ENCODE measurements at regions not wholly inside any gene's neighbourhood (a gene's known extent, or its start where the extent isn't known, plus 50 kb on each side); places are given as distances from the start of the nearest gene placed in this dataset.

DNA sequence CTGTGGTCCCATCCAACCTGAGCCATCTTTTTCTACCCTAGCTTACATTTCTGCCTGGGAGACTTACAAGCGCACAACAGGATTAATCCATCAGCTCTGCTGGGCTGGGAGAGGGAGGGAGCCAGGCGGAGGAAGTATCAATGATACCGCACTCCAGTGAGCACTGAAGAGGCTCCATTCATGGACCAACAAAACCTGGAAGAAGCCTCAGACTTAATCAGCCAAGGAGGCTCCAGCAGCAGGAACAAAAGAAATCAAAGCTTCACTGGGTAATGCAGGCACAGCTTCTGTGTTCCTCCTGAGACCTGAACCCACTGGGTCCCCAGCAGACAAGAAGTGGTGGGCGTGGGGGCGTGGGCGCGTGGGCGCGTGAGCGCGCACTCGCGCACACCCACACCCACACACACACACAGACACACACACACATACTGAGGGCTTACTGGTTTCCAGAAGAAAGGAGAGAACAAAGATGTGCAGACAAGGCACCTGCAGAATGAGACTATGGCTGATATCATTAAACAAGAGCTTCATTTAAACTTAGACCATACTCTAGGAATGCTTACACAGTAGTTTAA, 87.0 kb upstream of the BOC start:
- H3K27ac ChIP-seq, result no peak overlapping the region
- no peak for TF ChIP-seq CTCF (IDR thresholded peaks at IDR 0.05)
- TF ChIP-seq ZFX (IDR thresholded peaks at IDR 0.05; ENCODE audit: borderline replicate concordance), result no peak

DNA sequence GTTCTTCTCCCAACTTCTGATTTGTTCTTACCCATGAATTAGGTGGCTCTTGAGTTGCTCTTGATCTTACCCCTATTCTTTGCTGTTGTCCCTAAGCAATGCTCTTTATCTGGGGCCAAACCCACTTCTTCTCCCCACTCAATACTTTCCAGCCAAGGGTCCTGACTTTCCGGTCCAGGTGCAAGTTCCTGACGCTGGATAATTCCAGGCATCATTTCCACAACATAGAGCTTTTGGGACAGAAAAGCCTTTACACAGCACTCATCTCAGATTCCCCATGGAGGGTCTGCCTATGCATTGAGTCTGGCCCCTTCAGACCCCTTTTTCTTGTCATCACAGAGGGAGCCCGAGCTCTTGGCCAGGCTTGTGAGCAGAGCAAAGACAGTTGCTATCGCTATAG, 85.4 kb upstream of the BOC start:
- no peak overlapping the region for H3K27ac ChIP-seq
- no peak for TF ChIP-seq ZFX (IDR thresholded peaks at IDR 0.05; ENCODE audit: borderline replicate concordance)
- no peak for TF ChIP-seq CTCF (IDR thresholded peaks at IDR 0.05)

- H3K27ac ChIP-seq, result no peak overlapping the region
- TF ChIP-seq ZFX (IDR thresholded peaks at IDR 0.05; ENCODE audit: borderline replicate concordance) (no peak), CTCF (IDR thresholded peaks at IDR 0.05) (no peak)
Observed at GRCh38 chr3:113128386-113129015, 82.9 kb upstream of the BOC start.

GRCh38 chr3:113129168-113129567, 82.2 kb upstream of the BOC start:
- H3K27ac ChIP-seq, result no peak overlapping the region
- no peak for TF ChIP-seq ZFX (IDR thresholded peaks at IDR 0.05; ENCODE audit: borderline replicate concordance)
- no peak for TF ChIP-seq CTCF (IDR thresholded peaks at IDR 0.05)

DNA sequence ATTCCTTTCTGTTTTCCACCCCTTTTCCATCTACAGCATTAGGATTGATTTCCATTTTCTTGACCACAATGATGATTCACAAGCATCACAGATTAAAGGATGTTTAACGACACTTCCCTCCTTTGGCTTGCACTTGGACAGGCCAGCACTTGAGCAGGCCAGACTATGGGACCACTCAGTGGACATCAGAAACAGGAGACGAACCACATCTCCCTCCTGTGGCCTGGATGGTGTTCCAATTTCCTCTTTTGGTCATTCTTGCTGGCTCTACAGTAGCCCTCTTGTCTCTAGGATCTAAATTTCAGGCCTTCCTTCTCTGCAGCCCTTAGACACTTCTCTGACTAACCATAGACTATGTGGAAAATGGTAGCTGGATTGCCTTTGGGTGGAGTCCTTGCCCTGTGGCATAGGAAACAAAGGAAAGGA, 78.8 kb upstream of the BOC start:
- H3K27ac ChIP-seq, result no peak overlapping the region
- TF ChIP-seq CTCF (IDR thresholded peaks at IDR 0.05) (no peak), ZFX (IDR thresholded peaks at IDR 0.05; ENCODE audit: borderline replicate concordance) (no peak)

DNA sequence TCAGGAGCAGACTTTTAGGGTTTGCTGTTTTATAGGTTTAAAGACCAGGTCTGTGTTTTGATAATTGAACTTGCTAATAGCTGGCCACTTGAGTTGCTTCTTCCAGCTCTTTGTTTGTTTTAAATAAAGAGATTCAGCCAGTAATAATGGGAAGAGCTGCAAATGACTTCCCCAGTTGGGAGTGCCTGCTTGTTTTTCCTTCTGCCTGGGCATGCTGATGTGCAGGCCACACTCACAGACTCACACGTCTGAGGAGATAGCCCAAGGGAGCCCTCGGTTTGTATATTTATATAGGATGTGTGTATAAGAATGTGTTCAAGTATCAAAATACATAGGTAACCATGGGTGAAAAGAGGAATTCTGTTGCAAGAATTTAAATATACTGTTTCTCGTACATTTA, 78.2 kb upstream of the BOC start:
- no peak for TF ChIP-seq CTCF (IDR thresholded peaks at IDR 0.05)
- TF ChIP-seq ZFX (IDR thresholded peaks at IDR 0.05; ENCODE audit: borderline replicate concordance), result no peak
- no peak overlapping the region for H3K27ac ChIP-seq

GRCh38 chr3:113136071-113136470, 75.3 kb upstream of the BOC start:
- TF ChIP-seq CTCF (IDR thresholded peaks at IDR 0.05) (peak; percentile 75), ZFX (IDR thresholded peaks at IDR 0.05; ENCODE audit: borderline replicate concordance) (no peak)
- no peak overlapping the region for H3K27ac ChIP-seq
